GM10266 (cell line): ENCODE measurements at regions not wholly inside any gene's neighbourhood (a gene's known extent, or its start where the extent isn't known, plus 50 kb on each side); places are given as distances from the start of the nearest gene placed in this dataset.

Experiments
- DNase-seq: peaks from one replicate; pipeline ENCODE4 v3.0.0; 2012; ENCODE audit errors: extremely low spot score
- CTCF ChIP-seq: IDR thresholded peaks from 2 replicates; pipeline ENCODE4 v1.5.1; 2012; ENCODE audit warnings: mild to moderate bottlenecking, low read depth; ENCODE audit not compliant: control insufficient read depth, insufficient read depth; ENCODE audit errors: missing control alignments

DNA sequence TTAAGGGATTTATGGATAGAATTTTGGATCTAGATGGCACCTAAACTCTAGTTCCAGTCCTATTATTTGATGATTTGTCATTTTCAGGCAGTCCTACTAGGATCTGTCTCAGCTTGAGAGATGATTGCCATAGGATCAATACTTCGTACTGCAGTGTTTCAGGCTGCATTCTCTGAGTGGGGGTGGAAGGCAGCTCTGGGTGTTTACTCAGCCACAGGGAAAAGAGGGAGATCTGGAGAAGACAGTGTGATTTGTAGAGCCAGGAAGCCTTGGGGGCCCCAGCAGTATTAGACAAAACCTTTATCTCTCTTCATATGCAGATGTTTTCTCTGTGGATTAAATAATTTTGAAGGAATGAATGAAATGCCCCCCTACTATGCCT, 188.4 kb upstream of the SYNPR start:
- no peak for TF ChIP-seq CTCF
- DNase-seq, result no peak

DNA sequence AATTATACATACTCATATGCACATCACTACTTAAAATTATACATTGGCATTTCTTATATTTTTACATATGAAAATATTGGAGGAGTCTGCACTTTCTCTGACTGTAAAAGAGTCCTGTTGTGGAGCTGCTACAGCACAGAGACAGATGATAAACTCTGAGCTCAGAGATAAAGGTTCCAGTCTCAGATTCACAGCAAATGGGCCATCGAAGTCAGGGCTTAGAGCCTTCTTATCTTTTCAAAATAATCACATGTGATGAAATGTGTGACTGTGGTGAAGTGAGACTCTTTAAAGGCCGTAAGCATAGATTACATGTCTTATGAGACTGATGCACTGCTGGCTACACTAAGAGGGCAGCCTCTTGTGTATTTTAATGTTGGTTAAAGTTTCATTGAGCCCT, 187.5 kb upstream of the SYNPR start:
- DNase-seq, result no peak
- TF ChIP-seq CTCF, result no peak

DNA sequence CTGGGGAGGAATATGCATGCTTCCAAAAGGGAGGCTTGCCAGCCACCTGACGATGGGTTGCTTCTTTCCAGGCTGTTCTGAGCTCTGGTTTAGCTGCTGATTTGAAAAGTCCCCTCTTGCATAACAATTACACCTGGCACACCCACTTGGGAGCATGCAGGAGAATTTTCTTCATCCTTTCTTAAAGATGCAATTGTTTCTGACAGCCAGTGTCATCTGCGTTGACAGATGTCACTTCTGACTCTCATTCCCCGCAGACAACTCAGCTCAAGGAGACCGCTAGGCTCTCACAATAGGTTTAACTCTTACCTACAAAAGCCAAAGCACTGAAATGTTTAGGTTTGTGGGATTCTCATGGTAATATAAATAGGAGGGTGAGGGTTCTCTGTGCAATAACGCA, 185.6 kb upstream of the SYNPR start:
- no peak for TF ChIP-seq CTCF
- DNase-seq, result no peak

- DNase-seq, result no peak
- TF ChIP-seq CTCF, result no peak
Observed at GRCh38 chr3:63094642-63095408, 183.3 kb upstream of the SYNPR start.

DNA sequence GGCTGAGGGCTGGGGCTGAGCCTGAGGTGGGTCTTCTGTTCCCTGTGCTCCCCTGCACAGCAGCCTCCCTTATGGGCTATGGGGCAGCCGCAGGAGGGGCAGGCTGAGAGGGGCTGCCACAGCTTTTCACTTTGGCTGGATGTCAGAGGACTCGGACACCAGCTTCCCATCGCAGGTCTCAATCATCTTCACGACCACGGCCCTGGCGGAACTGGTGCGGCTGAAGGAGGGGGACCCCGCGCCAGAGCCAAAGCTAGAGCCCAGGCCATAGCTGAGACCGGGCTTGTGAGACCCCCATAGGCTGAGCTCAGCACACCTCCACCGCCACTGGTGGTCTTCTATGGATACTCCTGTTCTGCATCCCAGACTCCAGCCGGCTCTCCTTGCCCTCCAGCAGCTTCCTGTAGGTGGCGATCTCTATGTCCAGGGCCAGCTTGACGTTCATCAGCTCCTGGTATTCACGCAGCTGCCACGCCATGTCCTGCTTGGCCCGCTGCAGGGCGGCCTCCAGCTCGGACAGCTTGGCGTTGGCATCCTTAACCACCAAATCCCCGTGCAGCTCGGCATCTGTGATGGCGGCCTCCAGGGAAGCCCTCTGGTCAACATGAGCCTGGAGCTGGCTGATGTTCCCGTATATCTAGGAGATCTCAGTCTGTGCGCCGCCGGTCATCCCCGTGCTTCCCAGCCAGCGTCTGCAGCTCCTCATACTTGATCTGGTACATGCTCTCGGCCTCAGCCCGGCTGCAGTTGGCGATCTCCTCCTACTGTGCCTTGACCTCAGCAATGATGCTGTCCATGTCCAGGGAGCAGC, 181.7 kb upstream of the SYNPR start:
- no peak for TF ChIP-seq CTCF
- no peak for DNase-seq

GRCh38 chr3:63097396-63097795, 180.7 kb upstream of the SYNPR start:
- TF ChIP-seq CTCF, result no peak
- DNase-seq, result no peak

DNA sequence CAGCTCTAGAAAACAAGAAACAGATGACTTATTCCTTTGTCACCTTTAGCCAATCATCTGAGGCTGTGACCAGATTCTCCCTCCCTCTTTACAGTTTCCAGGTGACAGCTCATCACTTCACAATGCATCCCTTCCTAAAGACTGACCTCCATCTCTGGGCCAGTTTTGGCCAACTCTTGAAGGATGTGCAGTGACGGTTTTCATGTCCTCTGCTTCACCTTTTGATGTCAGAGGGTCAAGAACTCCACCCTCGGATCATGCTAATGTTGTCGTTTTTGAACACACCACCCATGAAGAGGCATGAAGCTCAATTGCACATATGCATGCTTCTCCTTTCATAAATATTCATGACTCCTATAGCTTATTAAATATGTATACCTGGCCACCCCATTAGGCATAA, 161.2 kb upstream of the SYNPR start:
- TF ChIP-seq CTCF, result no peak
- DNase-seq, result no peak
